ENCODE measurements at regions not wholly inside any gene's neighbourhood (a gene's known extent, or its start where the extent isn't known, plus 50 kb on each side); places are given as distances from the start of the nearest gene placed in this dataset.
"Not testable (repeated sequence)": the region's sequence is repeated elsewhere in the genome, so short reads cannot be mapped to it uniquely, and the experiment has no call there.

GRCh38 chr7:25686493-25686892 is 458.2 kb upstream of the NPVF start:
- intact Hi-C loops (cut with DNase I; ENCODE audit: low total_unique reads), result no loop called here
- no peak for TF ChIP-seq CTCF (IDR thresholded peaks at IDR 0.05)
- no peak for TF ChIP-seq POLR2A (IDR thresholded peaks at IDR 0.05)
- DNase-seq (ENCODE audit: low spot score in 2 of 2), result no peak
- WGBS, 2 donors, result 55 to 62% methylated on average over 4 of the region's 4 CpGs
- H3K4me3 ChIP-seq (ENCODE audit: low read depth, poor library complexity, severe bottlenecking), result no peak overlapping the region

- no peak for DNase-seq (ENCODE audit: low spot score in 2 of 2)
- intact Hi-C loops (cut with DNase I; ENCODE audit: low total_unique reads), result no loop called here
- TF ChIP-seq CTCF (IDR thresholded peaks at IDR 0.05) (no peak), POLR2A (IDR thresholded peaks at IDR 0.05) (no peak)
- no peak overlapping the region for H3K4me3 ChIP-seq (ENCODE audit: low read depth, poor library complexity, severe bottlenecking)
- WGBS, 2 donors, result 71 to 74% methylated on average over 2 of the region's 2 CpGs
Measured at GRCh38 chr7:25694211-25694610, 457.8 kb upstream of the NFE2L3 start.

- WGBS, 2 donors, result 64 to 73% methylated on average over 4 of the region's 4 CpGs
- DNase-seq (ENCODE audit: low spot score in 2 of 2), result no peak
- H3K4me3 ChIP-seq (ENCODE audit: low read depth, poor library complexity, severe bottlenecking), result no peak overlapping the region
- TF ChIP-seq POLR2A (IDR thresholded peaks at IDR 0.05) (no peak), CTCF (IDR thresholded peaks at IDR 0.05) (no peak)
- intact Hi-C loops (cut with DNase I; ENCODE audit: low total_unique reads), result no loop called here
Measured at GRCh38 chr7:25694699-25695098, 457.3 kb upstream of the NFE2L3 start.

GRCh38 chr7:25696571-25696970 is 455.4 kb upstream of the NFE2L3 start:
- intact Hi-C loops (cut with DNase I; ENCODE audit: low total_unique reads), result no loop called here
- WGBS, 2 donors, result 93 to 100% methylated on average over 2 of the region's 2 CpGs
- TF ChIP-seq CTCF (IDR thresholded peaks at IDR 0.05) (no peak), POLR2A (IDR thresholded peaks at IDR 0.05) (no peak)
- DNase-seq (ENCODE audit: low spot score in 2 of 2), result no peak
- H3K4me3 ChIP-seq (ENCODE audit: low read depth, poor library complexity, severe bottlenecking), result no peak overlapping the region

- no peak for DNase-seq (ENCODE audit: low spot score in 2 of 2)
- WGBS, 2 donors, result 83 to 86% methylated on average over 5 of the region's 5 CpGs
- intact Hi-C loops (cut with DNase I; ENCODE audit: low total_unique reads), result no loop called here
- no peak for TF ChIP-seq POLR2A (IDR thresholded peaks at IDR 0.05)
- TF ChIP-seq CTCF (IDR thresholded peaks at IDR 0.05), result no peak
- H3K4me3 ChIP-seq (ENCODE audit: low read depth, poor library complexity, severe bottlenecking), result no peak overlapping the region
Measured at GRCh38 chr7:25698451-25699113, 453.4 kb upstream of the NFE2L3 start.

- WGBS, 2 donors, result 91 to 94% methylated on average over 7 of the region's 7 CpGs
- intact Hi-C loops (cut with DNase I; ENCODE audit: low total_unique reads); DNase-seq (ENCODE audit: low spot score in 2 of 2); H3K4me3 ChIP-seq (ENCODE audit: low read depth, poor library complexity, severe bottlenecking): not testable (repeated sequence)
Measured at GRCh38 chr7:25700141-25700540, 451.9 kb upstream of the NFE2L3 start.
